ENCODE measurements at regions not wholly inside any gene's neighbourhood (a gene's known extent, or its start where the extent isn't known, plus 50 kb on each side); places are given as distances from the start of the nearest gene placed in this dataset.

GRCh38 chr10:71090801-71091200 is 121.6 kb upstream of the UNC5B start:
- no peak for TF ChIP-seq CTCF (IDR thresholded peaks at IDR 0.05)
- no peak for TF ChIP-seq EZH2 (IDR thresholded peaks at IDR 0.05)
- TF ChIP-seq EZH2phosphoT487 (IDR thresholded peaks at IDR 0.05) = no peak

All from neural progenitor cell (in vitro differentiated cells).